Endothelial cell of umbilical vein (primary cell): ENCODE measurements at regions not wholly inside any gene's neighbourhood (a gene's known extent, or its start where the extent isn't known, plus 50 kb on each side); places are given as distances from the start of the nearest gene placed in this dataset.

Experiments
- EZH2 ChIP-seq: IDR thresholded peaks from 2 replicates; pipeline ENCODE4 v1.6.1; 2012; ENCODE audit warnings: borderline replicate concordance, low read depth, mild to moderate bottlenecking, moderate library complexity, low read length, inconsistent platforms; ENCODE audit not compliant: severe bottlenecking
- GATA2 ChIP-seq: IDR thresholded peaks from 2 replicates; pipeline ENCODE4 v1.7.0; 2011; ENCODE audit warnings: low read depth, mild to moderate bottlenecking, moderate library complexity, mixed read lengths, low read length; ENCODE audit not compliant: insufficient read length, insufficient read depth
- JUN ChIP-seq: IDR thresholded peaks from 2 replicates; pipeline ENCODE4 v1.6.1; 2011; ENCODE audit warnings: borderline replicate concordance, low read depth; ENCODE audit not compliant: insufficient read length, insufficient read depth
- MYC ChIP-seq: IDR thresholded peaks from one replicate; pipeline ENCODE4 v1.6.1; 2011; ENCODE audit warnings: mild to moderate bottlenecking, low read depth, low read length
- POLR2A ChIP-seq: IDR thresholded peaks from 2 replicates; pipeline ENCODE4 v1.6.1; 2012; ENCODE audit warnings: low read depth, mild to moderate bottlenecking, control low read depth, low read length
- POLR2AphosphoS5 ChIP-seq: IDR thresholded peaks from 2 replicates; pipeline ENCODE4 v1.6.1; 2012; ENCODE audit warnings: low read depth, mild to moderate bottlenecking, control low read depth, low read length, moderate library complexity; ENCODE audit not compliant: insufficient read depth
- TF ChIP-seq, protein P1 (sequence below), 2 donors: IDR thresholded peaks; 1 replicate in 1 of 2; 2 replicates in 1 of 2; pipeline ENCODE4 v1.5.1; 2011; ENCODE audit warnings: low read length in 2 of 2, mild to moderate bottlenecking in 2 of 2, moderate library complexity in 2 of 2, control low read depth in 1 of 2, inconsistent platforms in 1 of 2, low read depth in 1 of 2; ENCODE audit not compliant: insufficient read depth in 1 of 2; ENCODE audit errors: extremely low read depth in 1 of 2
- TF ChIP-seq, protein P2 (sequence below): IDR thresholded peaks from 2 replicates; pipeline ENCODE4 v1.6.1; 2011; ENCODE audit not compliant: insufficient read depth, insufficient read length

DNA sequence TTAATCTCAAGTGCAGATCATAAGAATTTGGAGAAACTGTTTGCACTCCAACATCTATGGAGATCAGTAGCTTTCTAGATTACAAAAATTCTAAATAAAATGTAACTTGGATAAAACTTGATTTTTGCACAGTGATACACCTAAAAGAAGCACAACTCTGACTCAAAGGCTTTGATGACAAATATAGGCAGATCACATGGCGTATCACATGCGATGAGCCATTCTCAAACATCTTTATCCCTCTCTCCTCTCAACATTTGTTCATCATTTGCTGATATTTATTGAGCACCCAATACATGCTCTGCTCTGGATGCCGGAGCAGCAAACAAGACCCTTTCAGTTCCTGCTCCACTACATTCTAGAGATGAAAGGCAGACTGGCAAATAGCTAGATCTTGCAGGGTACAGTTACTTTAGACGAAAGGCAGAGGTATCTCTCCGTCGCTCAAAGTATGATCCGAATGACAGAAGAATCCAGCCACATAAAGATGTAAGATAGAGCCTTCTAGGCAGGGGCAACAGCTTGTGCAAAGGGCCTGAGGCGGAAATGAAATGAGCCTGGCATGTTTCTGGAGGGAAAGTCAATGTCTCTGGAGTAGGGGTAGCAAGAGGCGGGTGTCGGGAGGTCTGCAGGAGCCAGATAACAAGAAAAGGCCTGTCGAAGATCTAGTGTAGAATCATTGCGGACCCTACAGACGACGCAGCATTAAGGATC, 145.8 kb upstream of the ERRFI1 start:
- TF ChIP-seq, protein P1, sequence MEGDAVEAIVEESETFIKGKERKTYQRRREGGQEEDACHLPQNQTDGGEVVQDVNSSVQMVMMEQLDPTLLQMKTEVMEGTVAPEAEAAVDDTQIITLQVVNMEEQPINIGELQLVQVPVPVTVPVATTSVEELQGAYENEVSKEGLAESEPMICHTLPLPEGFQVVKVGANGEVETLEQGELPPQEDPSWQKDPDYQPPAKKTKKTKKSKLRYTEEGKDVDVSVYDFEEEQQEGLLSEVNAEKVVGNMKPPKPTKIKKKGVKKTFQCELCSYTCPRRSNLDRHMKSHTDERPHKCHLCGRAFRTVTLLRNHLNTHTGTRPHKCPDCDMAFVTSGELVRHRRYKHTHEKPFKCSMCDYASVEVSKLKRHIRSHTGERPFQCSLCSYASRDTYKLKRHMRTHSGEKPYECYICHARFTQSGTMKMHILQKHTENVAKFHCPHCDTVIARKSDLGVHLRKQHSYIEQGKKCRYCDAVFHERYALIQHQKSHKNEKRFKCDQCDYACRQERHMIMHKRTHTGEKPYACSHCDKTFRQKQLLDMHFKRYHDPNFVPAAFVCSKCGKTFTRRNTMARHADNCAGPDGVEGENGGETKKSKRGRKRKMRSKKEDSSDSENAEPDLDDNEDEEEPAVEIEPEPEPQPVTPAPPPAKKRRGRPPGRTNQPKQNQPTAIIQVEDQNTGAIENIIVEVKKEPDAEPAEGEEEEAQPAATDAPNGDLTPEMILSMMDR (IDR thresholded peaks at IDR 0.05; ENCODE audit: extremely low read depth in 1 of 2, insufficient read depth in 1 of 2, low read depth in 1 of 2, low read length in 2 of 2) = no peak
- TF ChIP-seq POLR2A (no peak), GATA2 (no peak), EZH2 (no peak), POLR2AphosphoS5 (no peak), MYC (no peak), JUN (no peak)
- TF ChIP-seq, protein P2, sequence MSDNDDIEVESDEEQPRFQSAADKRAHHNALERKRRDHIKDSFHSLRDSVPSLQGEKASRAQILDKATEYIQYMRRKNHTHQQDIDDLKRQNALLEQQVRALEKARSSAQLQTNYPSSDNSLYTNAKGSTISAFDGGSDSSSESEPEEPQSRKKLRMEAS = no peak
